Body of pancreas (tissue), 4 donors: ENCODE measurements at regions not wholly inside any gene's neighbourhood (a gene's known extent, or its start where the extent isn't known, plus 50 kb on each side); places are given as distances from the start of the nearest gene placed in this dataset.

Source experiments
- ATAC-seq: fragments of 150-250 bp; one replicate; pipeline ENCODE4 v1.9.1; 2016
- DNase-seq, 4 donors: peaks; one replicate each; pipeline ENCODE4 v3.0.0-alpha.2; 2019
- H3K27ac ChIP-seq, 4 donors: fragments of 200-600 bp; sonication (generic); 1 replicate in 3 of 4; 2 replicates in 1 of 4; pipeline versions ENCODE4 v1.5.1 to v1.6.1; 2016 to 2019; ENCODE audit warnings: mild to moderate bottlenecking in 1 of 4, mixed read lengths in 1 of 4, moderate library complexity in 1 of 4
- H3K27me3 ChIP-seq, 2 donors: fragments of 200-600 bp; sonication (generic); one replicate each; pipeline ENCODE4 v1.6.0; 2016; ENCODE audit warnings: mild to moderate bottlenecking in 1 of 2
- H3K36me3 ChIP-seq, 2 donors: fragments of 200-600 bp; sonication (generic); replicated peaks in 1 of 2; 2 replicates each; pipeline ENCODE4 v1.5.1; 2016; ENCODE audit warnings: low read depth in 2 of 2; ENCODE audit not compliant: insufficient read depth in 1 of 2
- H3K4me1 ChIP-seq: fragments of 200-600 bp; sonication (generic); one replicate; pipeline ENCODE4 v1.6.0; 2016
- H3K4me3 ChIP-seq, 2 donors: fragments of 200-600 bp; sonication (generic); 1 replicate in 1 of 2; 2 replicates in 1 of 2; pipeline ENCODE4 v1.5.1; 2016 to 2019
- H3K9me3 ChIP-seq, 3 donors: fragments of 200-600 bp; sonication (generic); 1 replicate in 2 of 3; 2 replicates in 1 of 3; pipeline ENCODE4 v1.5.1; 2016
- CTCF ChIP-seq, 7 experiments: fragments of 450-650 bp in 4 of 7; fragments of 200-600 bp in 3 of 7; sonication (generic) in 3 of 7; IDR thresholded peaks; one replicate each; pipeline ENCODE4 v1.5.1; 2016 to 2019; ENCODE audit warnings: antibody characterized with exemption in 7 of 7
- POLR2A ChIP-seq, 3 donors: fragments of 450-650 bp; IDR thresholded peaks; one replicate each; pipeline ENCODE4 v1.6.1; 2016; ENCODE audit warnings: antibody characterized with exemption in 3 of 3, mild to moderate bottlenecking in 2 of 3
- WGBS, 2 donors: methylation state at CpG; one replicate each; pipeline ENCODE4 v1.1.5; 2017; 5-methylcytosine and 5-hydroxymethylcytosine counted together
- intact Hi-C: fragments of 100-400 bp; cut with DNase I; formaldehyde crosslinking; loops from one replicate; pipeline ENCODE4 v1.15.1; 2023

DNA sequence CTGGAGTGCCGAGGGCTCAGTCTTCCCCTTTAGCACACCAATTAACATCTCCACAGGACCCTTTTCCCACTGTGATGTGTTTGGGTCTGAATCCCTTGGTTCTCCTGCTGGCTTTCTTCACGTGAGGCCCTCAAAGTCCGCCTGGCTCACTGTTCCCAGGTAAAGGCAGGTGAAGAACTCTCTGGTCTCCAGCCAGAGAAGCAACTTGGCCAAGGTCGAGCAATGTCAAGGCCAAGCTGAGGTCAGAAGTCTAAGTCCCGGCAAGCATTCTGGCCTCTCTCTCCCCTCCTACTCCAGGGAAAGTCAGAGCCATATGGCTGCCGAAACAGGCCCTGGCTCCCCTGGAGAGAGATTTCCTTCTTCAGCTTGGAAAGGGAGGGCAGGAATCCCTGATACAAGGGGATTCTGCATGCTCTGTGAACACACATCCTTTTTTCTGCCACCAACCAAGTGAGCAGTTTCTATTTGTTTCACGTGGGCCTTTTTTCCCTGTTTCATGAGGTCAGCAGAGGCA lies 61.4 kb upstream of the ESRRB start:
- H3K9me3 ChIP-seq = no peaks in the 10 kb centered on the region

DNA sequence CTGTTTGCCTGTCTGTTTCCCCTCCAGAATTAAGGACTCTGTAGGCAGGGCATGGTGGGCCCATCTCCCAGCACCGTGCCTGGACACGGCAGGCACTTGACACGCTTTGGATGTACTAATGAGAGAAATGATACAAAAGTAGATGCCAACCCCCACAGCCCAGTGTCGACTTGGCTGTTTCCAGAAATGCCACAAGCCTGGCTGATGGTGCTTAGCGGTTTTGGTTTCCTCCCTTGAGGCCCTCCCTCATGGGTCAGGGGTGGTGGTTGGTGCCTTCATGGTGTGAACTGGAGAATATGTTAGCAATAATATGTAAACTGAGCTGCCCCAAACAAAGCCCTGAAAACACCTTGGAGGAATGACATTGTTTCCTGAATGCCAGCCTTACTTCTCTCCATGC lies 55.5 kb upstream of the ESRRB start:
- no peaks in the 10 kb centered on the region for H3K36me3 ChIP-seq
- no peak overlapping the region for H3K4me3 ChIP-seq
- H3K4me1 ChIP-seq = no peaks in the 10 kb centered on the region
- 72 to 90% methylated on average over 5 of the region's 5 CpGs for WGBS, 2 donors
- no peak for TF ChIP-seq CTCF (IDR thresholded peaks at IDR 0.05)
- no peak for TF ChIP-seq POLR2A (IDR thresholded peaks at IDR 0.05)
- DNase-seq (no peak), ATAC-seq (no peak)
- H3K27me3 ChIP-seq = no peaks in the 10 kb centered on the region
- intact Hi-C loops = no loop called here
- no peak overlapping the region for H3K27ac ChIP-seq
- H3K9me3 ChIP-seq = no peaks in the 10 kb centered on the region

More for the DNA sequence above, 61.4 kb upstream of the ESRRB start:
- Histone ChIP-seq H3K27me3 (no peaks in the 10 kb centered on the region), H3K36me3 (no peaks in the 10 kb centered on the region), H3K27ac (no peak overlapping the region), H3K4me3 (no peak overlapping the region), H3K4me1 (no peaks in the 10 kb centered on the region)
- no peak for TF ChIP-seq POLR2A (IDR thresholded peaks at IDR 0.05)
- TF ChIP-seq CTCF (IDR thresholded peaks at IDR 0.05) = no peak
- ATAC-seq (no peak), DNase-seq (no peak)
- intact Hi-C loops = no loop called here
- WGBS, 2 donors = 54 to 70% methylated on average over 6 to 7 of the region's 7 CpGs

DNA sequence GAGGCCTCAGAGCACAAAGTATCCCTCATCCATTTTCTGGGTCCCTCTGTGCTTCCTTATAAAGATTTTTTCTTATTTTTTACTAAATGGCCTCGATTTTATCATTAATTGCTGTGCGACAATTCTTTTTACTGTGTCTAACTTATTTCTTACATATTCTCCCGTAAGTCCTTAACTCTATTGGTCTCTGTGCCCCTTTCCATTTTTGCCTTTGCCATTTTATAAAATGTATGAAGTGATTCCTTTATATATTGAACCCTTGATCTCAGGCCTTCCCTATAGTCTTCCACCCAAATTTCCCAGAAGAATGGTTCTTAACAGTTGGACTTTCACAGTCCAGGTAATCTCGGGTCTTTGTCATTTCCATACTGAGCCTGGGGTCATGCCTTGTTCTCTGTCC lies 55.0 kb upstream of the ESRRB start:
- H3K36me3 ChIP-seq = no peaks in the 10 kb centered on the region
- ATAC-seq (no peak), DNase-seq (no peak)
- intact Hi-C loops = no loop called here
- WGBS, 2 donors = 76 to 87% methylated on average over 4 of the region's 4 CpGs
- no peak for TF ChIP-seq POLR2A (IDR thresholded peaks at IDR 0.05)
- no peak for TF ChIP-seq CTCF (IDR thresholded peaks at IDR 0.05)
- H3K4me3 ChIP-seq = no peak overlapping the region
- H3K27me3 ChIP-seq = no peaks in the 10 kb centered on the region
- no peak overlapping the region for H3K27ac ChIP-seq
- no peaks in the 10 kb centered on the region for H3K4me1 ChIP-seq
- H3K9me3 ChIP-seq = no peaks in the 10 kb centered on the region

DNA sequence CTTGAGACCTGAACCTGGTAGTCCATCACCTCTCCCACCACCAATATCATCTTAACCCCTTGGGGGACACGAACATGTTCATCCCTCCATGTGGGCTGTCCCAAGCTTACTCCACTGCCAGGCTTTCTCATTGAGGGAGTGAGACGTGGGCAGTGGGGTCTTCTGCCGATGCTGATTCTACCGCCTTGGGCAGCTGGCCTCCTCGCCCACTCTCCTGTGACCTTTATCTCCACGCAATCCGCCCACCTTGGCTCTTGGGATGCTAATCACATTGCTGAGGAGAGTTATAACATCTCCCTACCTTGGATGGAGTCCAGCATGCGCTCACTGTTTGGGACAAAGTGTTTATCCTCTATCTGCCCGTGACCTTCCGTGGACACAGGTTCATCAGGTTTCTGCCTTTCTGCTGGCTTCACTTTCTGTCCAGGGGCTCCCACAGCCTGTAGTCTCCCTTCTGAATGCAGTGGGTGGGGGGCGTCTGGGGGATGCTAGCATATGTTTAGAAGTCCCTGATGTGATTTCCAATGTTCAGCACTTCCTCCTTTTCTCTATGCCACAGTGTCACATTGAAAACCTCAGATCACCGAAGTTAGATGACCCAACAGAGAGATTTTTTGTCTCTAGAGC lies 53.2 kb upstream of the ESRRB start:
- ATAC-seq = no peak
- WGBS, 2 donors = 79 to 84% methylated on average over 12 of the region's 12 CpGs
- no peak overlapping the region for H3K4me3 ChIP-seq
- no peaks in the 10 kb centered on the region for H3K36me3 ChIP-seq
- H3K27ac ChIP-seq = no peak overlapping the region
- H3K9me3 ChIP-seq = no peaks in the 10 kb centered on the region
- H3K4me1 ChIP-seq = no peaks in the 10 kb centered on the region
- no peak for TF ChIP-seq POLR2A (IDR thresholded peaks at IDR 0.05)
- no peak for TF ChIP-seq CTCF (IDR thresholded peaks at IDR 0.05)
- intact Hi-C loops = no loop called here
- H3K27me3 ChIP-seq = no peaks in the 10 kb centered on the region
- no peak for DNase-seq
